PC-9 (cell line): ENCODE measurements at regions not wholly inside any gene's neighbourhood (a gene's known extent, or its start where the extent isn't known, plus 50 kb on each side); places are given as distances from the start of the nearest gene placed in this dataset.

Experiments
- CTCF ChIP-seq: fragments of 200-600 bp; sonication (generic); conservative IDR thresholded peaks from 2 replicates; pipeline ENCODE4 v1.6.1; 2017; ENCODE audit warnings: mixed run types, antibody characterized with exemption, mild to moderate bottlenecking, moderate library complexity
- EZH2 ChIP-seq: fragments of 200-600 bp; sonication (generic); IDR thresholded peaks from 2 replicates; pipeline ENCODE4 v1.8.0; 2017; ENCODE audit warnings: antibody characterized with exemption, low read depth

- TF ChIP-seq CTCF (no peak), EZH2 (no peak)
Measured at GRCh38 chr9:18114559-18115475, 359.1 kb upstream of the ADAMTSL1 start.
